Mesodermal cell (in vitro differentiated cells): ENCODE measurements at regions not wholly inside any gene's neighbourhood (a gene's known extent, or its start where the extent isn't known, plus 50 kb on each side); places are given as distances from the start of the nearest gene placed in this dataset.

Source experiments
- H3K27ac ChIP-seq: 2 replicates; pipeline ENCODE4 v1.7.0; 2013; ENCODE audit warnings: mild to moderate bottlenecking, low read depth, low read length, moderate library complexity; ENCODE audit not compliant: severe bottlenecking
- H3K36me3 ChIP-seq: 2 replicates; pipeline ENCODE4 v1.7.1; 2013; ENCODE audit warnings: mild to moderate bottlenecking, low read length, moderate library complexity; ENCODE audit not compliant: control insufficient read depth, insufficient read depth
- H3K4me1 ChIP-seq: one replicate; pipeline ENCODE4 v1.7.1; 2013; ENCODE audit warnings: mild to moderate bottlenecking, low read length; ENCODE audit not compliant: insufficient read depth, control insufficient read depth, poor library complexity, severe bottlenecking
- H3K4me3 ChIP-seq: 2 replicates; pipeline ENCODE4 v1.7.0; 2013; ENCODE audit warnings: low read length, control low read depth, mild to moderate bottlenecking; ENCODE audit not compliant: insufficient read depth, poor library complexity, severe bottlenecking; ENCODE audit errors: extremely low read depth
- H3K9me3 ChIP-seq: 2 replicates; pipeline ENCODE4 v1.7.1; 2013; ENCODE audit warnings: mild to moderate bottlenecking, low read length, moderate library complexity; ENCODE audit not compliant: control insufficient read depth
- WGBS, 2 experiments: methylation state at CpG; one replicate each; pipeline ENCODE4 v1.1.5; 2013; ENCODE audit warnings: missing lambda C conversion rate in 2 of 2; ENCODE audit not compliant: insufficient coverage in 2 of 2; 5-methylcytosine and 5-hydroxymethylcytosine counted together

GRCh38 chr2:217158928-217159327 lies 299.1 kb upstream of the TNP1 start:
- no peaks in the 10 kb centered on the region for H3K36me3 ChIP-seq
- peaks cover 23% of the 10 kb centered on the region for H3K4me1 ChIP-seq
- 80% methylated on average over 2 of the region's 2 CpGs; no CpG with 5 or more reads in 1 of the 2 experiments for WGBS, 2 experiments
- no peak overlapping the region for H3K27ac ChIP-seq
- no peaks in the 10 kb centered on the region for H3K9me3 ChIP-seq
- no peak overlapping the region for H3K4me3 ChIP-seq

GRCh38 chr2:217157581-217157980 lies 297.7 kb upstream of the TNP1 start:
- no peaks in the 10 kb centered on the region for H3K36me3 ChIP-seq
- H3K27ac ChIP-seq = no peak overlapping the region
- H3K4me1 ChIP-seq = peaks cover 18% of the 10 kb centered on the region
- H3K9me3 ChIP-seq = no peaks in the 10 kb centered on the region
- no peak overlapping the region for H3K4me3 ChIP-seq
- 92% methylated on average over 5 of the region's 6 CpGs for WGBS, 2 experiments

GRCh38 chr2:217156801-217157200 lies 296.9 kb upstream of the TNP1 start:
- no peaks in the 10 kb centered on the region for H3K36me3 ChIP-seq
- no CpG with 5 or more reads among the region's 2 CpGs for WGBS, 2 experiments
- H3K9me3 ChIP-seq = no peaks in the 10 kb centered on the region
- H3K4me1 ChIP-seq = peaks cover 11% of the 10 kb centered on the region
- H3K27ac ChIP-seq = no peak overlapping the region
- H3K4me3 ChIP-seq = no peak overlapping the region

GRCh38 chr2:217154923-217155322 lies 295.1 kb upstream of the TNP1 start:
- 79 to 93% methylated on average over 9 of the region's 9 CpGs for WGBS, 2 experiments
- Histone ChIP-seq H3K4me3 (no peak overlapping the region), H3K27ac (no peak overlapping the region), H3K36me3 (no peaks in the 10 kb centered on the region), H3K4me1 (no peaks in the 10 kb centered on the region), H3K9me3 (no peaks in the 10 kb centered on the region)

GRCh38 chr2:217153510-217153909 lies 293.6 kb upstream of the TNP1 start:
- Histone ChIP-seq H3K4me3 (no peak overlapping the region), H3K27ac (no peak overlapping the region), H3K36me3 (no peaks in the 10 kb centered on the region), H3K9me3 (no peaks in the 10 kb centered on the region), H3K4me1 (peaks cover 2% of the 10 kb centered on the region)
- 93 to 100% methylated on average over 4 of the region's 5 CpGs for WGBS, 2 experiments

GRCh38 chr2:217152831-217153230 lies 293.0 kb upstream of the TNP1 start:
- Histone ChIP-seq H3K9me3 (no peaks in the 10 kb centered on the region), H3K27ac (no peak overlapping the region), H3K4me1 (peaks cover 2% of the 10 kb centered on the region), H3K4me3 (no peak overlapping the region), H3K36me3 (no peaks in the 10 kb centered on the region)
- 80 to 100% methylated on average over 1 to 3 of the region's 3 CpGs for WGBS, 2 experiments

GRCh38 chr2:217151509-217152206 lies 291.8 kb upstream of the TNP1 start:
- H3K4me3 ChIP-seq = no peak overlapping the region
- no peak overlapping the region for H3K27ac ChIP-seq
- H3K9me3 ChIP-seq = no peaks in the 10 kb centered on the region
- no peaks in the 10 kb centered on the region for H3K36me3 ChIP-seq
- H3K4me1 ChIP-seq = peaks cover 2% of the 10 kb centered on the region
- WGBS, 2 experiments = 82 to 88% methylated on average over 9 to 10 of the region's 10 CpGs

- no peaks in the 10 kb centered on the region for H3K9me3 ChIP-seq
- H3K36me3 ChIP-seq = no peaks in the 10 kb centered on the region
- no peak overlapping the region for H3K4me3 ChIP-seq
- H3K27ac ChIP-seq = no peak overlapping the region
- peaks cover 2% of the 10 kb centered on the region for H3K4me1 ChIP-seq
- WGBS, 2 experiments = no CpG with 5 or more reads among the region's 4 CpGs
These were observed 290.4 kb upstream of the TNP1 start for GRCh38 chr2:217150236-217150635.

GRCh38 chr2:217149087-217149660 lies 289.3 kb upstream of the TNP1 start:
- 83% methylated on average over 1 of the region's 4 CpGs; no CpG with 5 or more reads in 1 of the 2 experiments for WGBS, 2 experiments
- H3K9me3 ChIP-seq = no peaks in the 10 kb centered on the region
- no peaks in the 10 kb centered on the region for H3K36me3 ChIP-seq
- H3K4me3 ChIP-seq = no peak overlapping the region
- H3K4me1 ChIP-seq = peaks cover 2% of the 10 kb centered on the region
- no peak overlapping the region for H3K27ac ChIP-seq

- 60 to 83% methylated on average over 1 to 2 of the region's 2 CpGs for WGBS, 2 experiments
- no peak overlapping the region for H3K27ac ChIP-seq
- H3K4me1 ChIP-seq = peaks cover 2% of the 10 kb centered on the region
- H3K36me3 ChIP-seq = no peaks in the 10 kb centered on the region
- no peak overlapping the region for H3K4me3 ChIP-seq
- peaks cover under 1% of the 10 kb centered on the region for H3K9me3 ChIP-seq
These were observed 288.0 kb upstream of the TNP1 start for GRCh38 chr2:217147818-217148217.

GRCh38 chr2:217146956-217147355 lies 287.1 kb upstream of the TNP1 start:
- WGBS, 2 experiments = 84 to 100% methylated on average over 4 of the region's 4 CpGs
- H3K27ac ChIP-seq = no peak overlapping the region

More at GRCh38 chr2:217146956-217147355, 287.1 kb upstream of the TNP1 start:
- H3K36me3 ChIP-seq = no peaks in the 10 kb centered on the region
- H3K4me1 ChIP-seq = peaks cover 2% of the 10 kb centered on the region
- peaks cover 9% of the 10 kb centered on the region for H3K9me3 ChIP-seq
- H3K4me3 ChIP-seq = no peak overlapping the region
